SK-N-SH (cell line): ENCODE measurements at regions not wholly inside any gene's neighbourhood (a gene's known extent, or its start where the extent isn't known, plus 50 kb on each side); places are given as distances from the start of the nearest gene placed in this dataset.

ENCODE experiments used
- CTCF ChIA-PET: fragments of 300-600, 350-600 bp; formaldehyde crosslinking; extraction: SDS; loops from one replicate; lab custom pipeline; 2021; lab: Yijun Ruan, JAX
- POLR2A ChIA-PET: fragments of 350-600 bp; sonication (Branson Sonifier 250); formaldehyde crosslinking; extraction: SDS; loops from one replicate; lab custom pipeline; 2020; ENCODE audit warnings: antibody characterized with exemption, inconsistent platforms; lab: Yijun Ruan, JAX
- DNase-seq: peaks from one replicate; pipeline ENCODE4 v3.0.0; 2012
- H2AFZ ChIP-seq: fragments of 200-600 bp; sonication (generic); 2 replicates; pipeline ENCODE4 v1.8.1; 2016; ENCODE audit warnings: antibody characterized with exemption, mild to moderate bottlenecking, low read depth
- H3F3A ChIP-seq: fragments of 200-600 bp; sonication (generic); replicated peaks from 2 replicates; pipeline ENCODE3; 2016; ENCODE audit warnings: antibody characterized with exemption, mild to moderate bottlenecking; ENCODE audit not compliant: insufficient read depth
- H3K27ac ChIP-seq, 2 experiments: fragments of 200-500 bp in 1 of 2; fragments of 200-600 bp in 1 of 2; sonication (Bioruptor generic) in 1 of 2; sonication (generic), shearing (Covaris generic) in 1 of 2; 2 replicates each; pipeline versions ENCODE4 v1.5.1 to v1.6.1; 2014 to 2016; ENCODE audit warnings: low read depth in 2 of 2, inconsistent platforms in 1 of 2, low read length in 1 of 2, mild to moderate bottlenecking in 1 of 2, mixed read lengths in 1 of 2
- H3K27me3 ChIP-seq: fragments of 200-600 bp; sonication (generic), shearing (Covaris generic); 2 replicates; pipeline ENCODE4 v1.6.1; 2016; ENCODE audit warnings: mixed run types; ENCODE audit not compliant: insufficient read depth
- H3K36me3 ChIP-seq, 2 experiments: fragments of 200-500 bp in 1 of 2; fragments of 200-600 bp in 1 of 2; sonication (Bioruptor generic) in 1 of 2; sonication (generic) in 1 of 2; replicated peaks in 1 of 2; 2 replicates each; pipeline versions ENCODE3 to v1.5.1; 2014 to 2016; ENCODE audit warnings: low read length in 1 of 2, mild to moderate bottlenecking in 1 of 2; ENCODE audit not compliant: insufficient read depth in 2 of 2, control insufficient read depth in 1 of 2
- H3K4me1 ChIP-seq, 2 experiments: fragments of 200-500 bp in 1 of 2; fragments of 200-600 bp in 1 of 2; sonication (Bioruptor generic) in 1 of 2; sonication (generic), shearing (Covaris generic) in 1 of 2; 2 replicates each; pipeline versions ENCODE4 v1.5.1 to v1.6.1; 2014 to 2016; ENCODE audit warnings: low read depth in 1 of 2, low read length in 1 of 2, mixed run types in 1 of 2; ENCODE audit not compliant: insufficient read depth in 2 of 2, control insufficient read depth in 1 of 2
- H3K4me2 ChIP-seq: fragments of 200-600 bp; sonication (generic), shearing (Covaris generic); 2 replicates; pipeline ENCODE4 v1.6.1; 2017; ENCODE audit warnings: mixed run types
- H3K4me3 ChIP-seq, 2 experiments: fragments of 200-500 bp in 1 of 2; fragments of 200-600 bp in 1 of 2; sonication (Bioruptor generic) in 1 of 2; sonication (generic), shearing (Covaris generic) in 1 of 2; 2 replicates each; pipeline versions ENCODE4 v1.5.1 to v1.8.1; 2014 to 2016; ENCODE audit warnings: low read depth in 2 of 2, inconsistent platforms in 1 of 2, low read length in 1 of 2, mild to moderate bottlenecking in 1 of 2, mixed read lengths in 1 of 2, moderate library complexity in 1 of 2
- H3K79me2 ChIP-seq: fragments of 200-600 bp; sonication (generic); 2 replicates; pipeline ENCODE4 v1.8.1; 2017; ENCODE audit warnings: mild to moderate bottlenecking; ENCODE audit not compliant: insufficient read depth
- H3K9ac ChIP-seq: fragments of 200-600 bp; sonication (generic); 2 replicates; pipeline ENCODE4 v1.6.1; 2017; ENCODE audit warnings: mixed run types
- H3K9me2 ChIP-seq: fragments of 200-600 bp; sonication (generic); 2 replicates; pipeline ENCODE4 v1.6.1; 2017; ENCODE audit warnings: mixed run types
- H3K9me3 ChIP-seq: fragments of 200-600 bp; sonication (generic); 2 replicates; pipeline ENCODE4 v1.6.1; 2017; ENCODE audit warnings: mixed run types, mild to moderate bottlenecking, moderate library complexity
- H4K20me1 ChIP-seq: fragments of 200-600 bp; sonication (generic); 2 replicates; pipeline ENCODE4 v1.6.1; 2017; ENCODE audit warnings: mild to moderate bottlenecking, mixed run types; ENCODE audit not compliant: insufficient read depth
- CHD2 ChIP-seq: fragments of 150-350 bp; IDR thresholded peaks from 2 replicates; pipeline ENCODE4 v1.6.1; 2018; ENCODE audit warnings: low read length; ENCODE audit not compliant: partially characterized antibody
- ELF1 ChIP-seq: IDR thresholded peaks from 2 replicates; pipeline ENCODE4 v1.4.0; 2012
- EP300 ChIP-seq, 2 experiments: IDR thresholded peaks; 2 replicates each; pipeline versions ENCODE4 v1.4.0 to v1.6.1; 2012; ENCODE audit warnings: borderline replicate concordance in 1 of 2, low read depth in 1 of 2, low read length in 1 of 2
- JUND ChIP-seq: IDR thresholded peaks from 2 replicates; pipeline ENCODE4 v1.4.0; 2012
- MAX ChIP-seq: IDR thresholded peaks from 2 replicates; pipeline ENCODE4 v1.4.0; 2012; ENCODE audit warnings: low read depth
- NFIC ChIP-seq: IDR thresholded peaks from 2 replicates; pipeline ENCODE4 v1.4.0; 2012; ENCODE audit warnings: borderline replicate concordance
- NRF1 ChIP-seq: IDR thresholded peaks from 2 replicates; pipeline ENCODE4 v1.6.1; 2012; ENCODE audit warnings: low read depth, mild to moderate bottlenecking, low read length
- RAD21 ChIP-seq: IDR thresholded peaks from 2 replicates; pipeline ENCODE4 v1.6.1; 2012; ENCODE audit warnings: mild to moderate bottlenecking, low read length
- RCOR1 ChIP-seq: fragments of 150-350 bp; IDR thresholded peaks from 2 replicates; pipeline ENCODE4 v1.6.1; 2017; ENCODE audit warnings: antibody characterized with exemption, low read length
- USF1 ChIP-seq: IDR thresholded peaks from 2 replicates; pipeline ENCODE4 v1.4.0; 2012; ENCODE audit warnings: low read depth, borderline replicate concordance
- USF2 ChIP-seq: fragments of 150-350 bp; IDR thresholded peaks from 2 replicates; pipeline ENCODE4 v1.6.1; 2017; ENCODE audit warnings: antibody characterized with exemption, low read length, low read depth, borderline replicate concordance
- ZBTB33 ChIP-seq: IDR thresholded peaks from 2 replicates; pipeline ENCODE4 v1.4.0; 2012; ENCODE audit warnings: low read depth, borderline replicate concordance
- WGBS: methylation state at CpG from one replicate; pipeline ENCODE4 v1.1.6; 2017; ENCODE audit warnings: low lambda C conversion rate; 5-methylcytosine and 5-hydroxymethylcytosine counted together

- Histone ChIP-seq H2AFZ (no peak overlapping the region), H3K4me2 (no peak overlapping the region), H3F3A (no peaks in the 10 kb centered on the region), H3K4me1 (peaks cover 0 to 3% of the 10 kb centered on the region in 2 experiments; a peak in 1 of 4 replicates), H3K9me3 (no peaks in the 10 kb centered on the region), H3K9ac (no peak overlapping the region), H4K20me1 (no peaks in the 10 kb centered on the region), H3K36me3 (no peaks in the 10 kb centered on the region), H3K27ac (no peak overlapping the region), H3K27me3 (no peaks in the 10 kb centered on the region), H3K4me3 (no peak overlapping the region), H3K9me2 (no peaks in the 10 kb centered on the region), H3K79me2 (no peaks in the 10 kb centered on the region)
- POLR2A ChIA-PET, result interaction anchor here (0.8 kb wide), 1 partner anchor 212 kb away, joined by 3 read pairs; no protein-coding TSS in a partner anchor
- WGBS, result 80% methylated on average over 9 of the region's 9 CpGs
- CTCF ChIA-PET, result interaction anchor here (0.7 to 2.1 kb wide), 4 partner anchors 9 to 364 kb away, joined by 4 to 8 read pairs (median 6); no protein-coding TSS in a partner anchor
- TF ChIP-seq RCOR1 (no peak), JUND (no peak), MAX (no peak), ELF1 (no peak), RAD21 (no peak), USF1 (no peak), ZBTB33 (no peak), NFIC (no peak), NRF1 (no peak), USF2 (no peak)
- DNase-seq, result no peak
Observed at GRCh38 chr6:166778046-166778445, 151.0 kb upstream of the RPS6KA2 start.

DNA sequence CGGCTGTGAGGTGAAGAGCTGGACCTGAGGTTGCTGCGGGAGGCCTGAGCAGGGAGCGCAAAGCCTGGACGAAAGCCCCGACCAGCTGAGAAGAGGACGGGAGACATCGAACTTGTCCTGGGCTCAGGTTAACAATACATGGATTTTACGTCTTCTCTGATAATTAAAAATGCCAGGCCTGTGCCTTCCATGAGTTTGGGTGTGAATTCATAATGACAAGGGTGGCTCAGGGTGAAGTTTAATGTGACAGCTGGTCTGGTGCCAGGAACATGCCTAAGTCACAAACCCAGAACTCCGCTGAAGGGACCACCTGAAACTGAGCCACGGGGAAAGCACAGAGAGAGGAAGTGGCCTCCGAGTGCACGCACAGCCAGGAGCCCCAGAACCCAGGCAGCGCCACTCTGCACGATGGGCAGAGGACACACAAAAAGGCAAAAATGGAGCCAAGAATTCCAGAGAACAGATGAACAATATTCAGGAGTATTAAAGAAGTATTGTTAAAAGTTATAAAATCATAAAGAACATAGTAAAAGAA is 150.1 kb upstream of the RPS6KA2 start:
- no peak overlapping the region for H3K4me2 ChIP-seq
- no peaks in the 10 kb centered on the region for H3K27me3 ChIP-seq
- no peaks in the 10 kb centered on the region for H3K36me3 ChIP-seq
- H3K9ac ChIP-seq, result no peak overlapping the region
- H3K27ac ChIP-seq, result no peak overlapping the region
- CTCF ChIA-PET, result interaction anchor here (1.0 to 2.8 kb wide), 4 partner anchors 14 to 365 kb away, joined by 3 to 18 read pairs (median 7); no protein-coding TSS in a partner anchor
- DNase-seq, result no peak
- no peaks in the 10 kb centered on the region for H3K9me2 ChIP-seq
- no peaks in the 10 kb centered on the region for H4K20me1 ChIP-seq
- no peaks in the 10 kb centered on the region for H3K9me3 ChIP-seq
- H2AFZ ChIP-seq, result no peak overlapping the region
- no peaks in the 10 kb centered on the region for H3K79me2 ChIP-seq
- POLR2A ChIA-PET, result no interaction called here
- 78% methylated on average over 14 of the region's 14 CpGs for WGBS
- peaks cover 0 to 3% of the 10 kb centered on the region in 2 experiments; a peak in 1 of 4 replicates for H3K4me1 ChIP-seq
- TF ChIP-seq CHD2 (no peak), EP300 (IDR thresholded peaks at IDR 0.05; ENCODE audit: borderline replicate concordance in 1 of 2, low read depth in 1 of 2, low read length in 1 of 2) (no peak)
- no peaks in the 10 kb centered on the region for H3F3A ChIP-seq
- H3K4me3 ChIP-seq, result no peak overlapping the region
